ENCODE measurements at regions not wholly inside any gene's neighbourhood (a gene's known extent, or its start where the extent isn't known, plus 50 kb on each side); places are given as distances from the start of the nearest gene placed in this dataset.

DNA sequence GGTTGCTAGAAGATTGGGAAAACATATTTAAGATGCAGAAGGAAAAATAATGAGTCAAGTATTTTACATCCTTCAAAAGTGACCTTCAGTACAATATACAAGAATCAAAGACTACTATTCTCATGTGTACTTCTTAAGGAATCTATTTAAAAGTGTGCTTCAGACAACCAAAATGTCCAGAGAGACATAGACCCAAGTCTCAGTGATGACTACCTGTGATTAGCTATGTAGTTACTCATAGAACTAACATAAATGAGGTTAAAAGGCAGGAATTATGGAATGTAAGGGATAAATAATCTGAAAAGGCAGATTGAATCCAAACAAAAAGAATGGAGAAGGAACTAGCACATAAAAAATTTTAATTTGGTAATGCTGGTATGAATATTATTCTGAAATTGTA lies 634.7 kb upstream of the FAM241A start:
- Histone ChIP-seq H3K79me2 (ENCODE audit: insufficient read depth, low read length) (no peaks in the 10 kb centered on the region), H3F3A (ENCODE audit: insufficient read depth) (no peaks in the 10 kb centered on the region), H3K9ac (ENCODE audit: low read length) (no peak overlapping the region), H4K20me1 (ENCODE audit: low read depth, low read length) (no peaks in the 10 kb centered on the region), H3K9me3 (ENCODE audit: insufficient read depth, low read length) (no peaks in the 10 kb centered on the region), H2AFZ (ENCODE audit: low read depth, low read length, severe bottlenecking) (no peak overlapping the region), H3K27me3 (ENCODE audit: low read length) (no peaks in the 10 kb centered on the region), H3K4me2 (ENCODE audit: low read depth, low read length, poor library complexity, severe bottlenecking) (no peak overlapping the region), H3K9me2 (replicated peaks; ENCODE audit: insufficient read depth, low read length) (no peaks in the 10 kb centered on the region), H3K36me3 (ENCODE audit: low read length) (no peaks in the 10 kb centered on the region), H3K27ac (ENCODE audit: low read depth, low read length) (no peak overlapping the region), H3K4me3 (ENCODE audit: insufficient read depth, low read length, poor library complexity, severe bottlenecking) (no peak overlapping the region)
- no peak for TF ChIP-seq EZH2phosphoT487 (conservative IDR thresholded peaks at IDR 0.05; ENCODE audit: low read length)
- TF ChIP-seq, protein P1, sequence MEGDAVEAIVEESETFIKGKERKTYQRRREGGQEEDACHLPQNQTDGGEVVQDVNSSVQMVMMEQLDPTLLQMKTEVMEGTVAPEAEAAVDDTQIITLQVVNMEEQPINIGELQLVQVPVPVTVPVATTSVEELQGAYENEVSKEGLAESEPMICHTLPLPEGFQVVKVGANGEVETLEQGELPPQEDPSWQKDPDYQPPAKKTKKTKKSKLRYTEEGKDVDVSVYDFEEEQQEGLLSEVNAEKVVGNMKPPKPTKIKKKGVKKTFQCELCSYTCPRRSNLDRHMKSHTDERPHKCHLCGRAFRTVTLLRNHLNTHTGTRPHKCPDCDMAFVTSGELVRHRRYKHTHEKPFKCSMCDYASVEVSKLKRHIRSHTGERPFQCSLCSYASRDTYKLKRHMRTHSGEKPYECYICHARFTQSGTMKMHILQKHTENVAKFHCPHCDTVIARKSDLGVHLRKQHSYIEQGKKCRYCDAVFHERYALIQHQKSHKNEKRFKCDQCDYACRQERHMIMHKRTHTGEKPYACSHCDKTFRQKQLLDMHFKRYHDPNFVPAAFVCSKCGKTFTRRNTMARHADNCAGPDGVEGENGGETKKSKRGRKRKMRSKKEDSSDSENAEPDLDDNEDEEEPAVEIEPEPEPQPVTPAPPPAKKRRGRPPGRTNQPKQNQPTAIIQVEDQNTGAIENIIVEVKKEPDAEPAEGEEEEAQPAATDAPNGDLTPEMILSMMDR (IDR thresholded peaks at IDR 0.05; ENCODE audit: insufficient read depth, low read length, poor library complexity, severe bottlenecking), result no peak

DNA sequence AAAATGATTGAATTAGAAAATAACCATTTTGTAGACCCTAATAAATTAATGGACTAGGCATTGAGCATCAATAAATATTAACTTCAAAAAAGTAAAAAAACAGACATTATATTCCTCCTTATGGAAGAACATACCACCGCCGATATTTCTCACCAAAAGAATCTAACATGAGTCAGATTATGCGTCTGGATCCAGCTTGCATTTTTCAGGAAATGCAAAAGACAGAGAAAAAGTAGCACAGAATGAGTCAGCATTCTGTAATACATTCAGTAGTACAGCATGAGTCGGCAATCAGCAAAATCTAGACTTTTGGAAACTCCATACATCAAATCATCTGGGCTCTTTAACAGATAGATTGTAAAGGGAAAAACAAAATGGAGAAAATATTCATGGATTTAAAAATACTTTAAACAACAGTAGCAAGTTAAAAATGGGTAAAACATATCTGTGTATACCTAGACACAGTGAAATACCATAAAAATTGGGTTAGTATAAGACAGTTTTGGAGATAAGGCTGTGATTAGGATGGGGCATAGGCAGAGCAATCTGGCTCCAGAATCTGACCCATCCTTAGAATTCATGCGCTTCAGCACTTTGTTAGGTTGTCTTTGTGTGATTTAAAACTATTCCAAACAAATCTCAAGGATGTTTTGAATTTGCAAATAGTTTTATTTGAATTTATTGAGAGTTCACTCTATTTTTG lies 633.0 kb upstream of the FAM241A start:
- no peak overlapping the region for H3K9ac ChIP-seq (ENCODE audit: low read length)
- H3K9me3 ChIP-seq (ENCODE audit: insufficient read depth, low read length), result no peaks in the 10 kb centered on the region
- no peaks in the 10 kb centered on the region for H4K20me1 ChIP-seq (ENCODE audit: low read depth, low read length)
- no peak overlapping the region for H2AFZ ChIP-seq (ENCODE audit: low read depth, low read length, severe bottlenecking)
- no peak overlapping the region for H3K27ac ChIP-seq (ENCODE audit: low read depth, low read length)
- no peaks in the 10 kb centered on the region for H3K36me3 ChIP-seq (ENCODE audit: low read length)
- no peaks in the 10 kb centered on the region for H3F3A ChIP-seq (ENCODE audit: insufficient read depth)
- no peak for TF ChIP-seq EZH2phosphoT487 (conservative IDR thresholded peaks at IDR 0.05; ENCODE audit: low read length)
- TF ChIP-seq, protein P1 (IDR thresholded peaks at IDR 0.05; ENCODE audit: insufficient read depth, low read length, poor library complexity, severe bottlenecking), result no peak
- H3K4me3 ChIP-seq (ENCODE audit: insufficient read depth, low read length, poor library complexity, severe bottlenecking), result no peak overlapping the region
- no peaks in the 10 kb centered on the region for H3K9me2 ChIP-seq (replicated peaks; ENCODE audit: insufficient read depth, low read length)
- no peaks in the 10 kb centered on the region for H3K27me3 ChIP-seq (ENCODE audit: low read length)
- no peaks in the 10 kb centered on the region for H3K79me2 ChIP-seq (ENCODE audit: insufficient read depth, low read length)
- no peak overlapping the region for H3K4me2 ChIP-seq (ENCODE audit: low read depth, low read length, poor library complexity, severe bottlenecking)

DNA sequence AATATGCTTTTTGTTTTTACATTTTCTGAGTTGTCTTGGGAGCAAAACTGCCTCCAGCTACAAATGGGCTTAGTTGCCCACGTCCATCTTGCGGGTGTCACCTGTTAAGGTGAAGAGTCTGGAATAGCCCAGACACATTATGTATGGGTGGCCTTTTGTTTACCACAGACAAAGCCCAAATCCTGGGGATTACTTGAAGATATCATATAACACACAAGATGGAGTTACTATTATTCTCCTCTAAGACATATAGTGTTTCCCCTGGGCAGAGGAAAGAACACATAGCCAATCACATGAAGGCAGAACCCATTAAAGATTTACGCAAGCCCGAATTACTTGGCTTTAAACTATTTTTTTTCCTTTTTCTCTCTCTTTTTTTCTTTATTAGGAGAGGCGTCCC lies 625.6 kb upstream of the FAM241A start:
- Histone ChIP-seq H3K4me3 (ENCODE audit: insufficient read depth, low read length, poor library complexity, severe bottlenecking) (no peak overlapping the region), H4K20me1 (ENCODE audit: low read depth, low read length) (no peaks in the 10 kb centered on the region), H3K9ac (ENCODE audit: low read length) (no peak overlapping the region), H3F3A (ENCODE audit: insufficient read depth) (no peaks in the 10 kb centered on the region), H3K9me3 (ENCODE audit: insufficient read depth, low read length) (no peaks in the 10 kb centered on the region), H3K36me3 (ENCODE audit: low read length) (no peaks in the 10 kb centered on the region), H2AFZ (ENCODE audit: low read depth, low read length, severe bottlenecking) (no peak overlapping the region), H3K27ac (ENCODE audit: low read depth, low read length) (no peak overlapping the region), H3K9me2 (replicated peaks; ENCODE audit: insufficient read depth, low read length) (no peaks in the 10 kb centered on the region), H3K79me2 (ENCODE audit: insufficient read depth, low read length) (no peaks in the 10 kb centered on the region), H3K27me3 (ENCODE audit: low read length) (no peaks in the 10 kb centered on the region), H3K4me2 (ENCODE audit: low read depth, low read length, poor library complexity, severe bottlenecking) (no peak overlapping the region)
- TF ChIP-seq, protein P1 (IDR thresholded peaks at IDR 0.05; ENCODE audit: insufficient read depth, low read length, poor library complexity, severe bottlenecking), result no peak
- no peak for TF ChIP-seq EZH2phosphoT487 (conservative IDR thresholded peaks at IDR 0.05; ENCODE audit: low read length)
